ENCODE measurements at regions not wholly inside any gene's neighbourhood (a gene's known extent, or its start where the extent isn't known, plus 50 kb on each side); places are given as distances from the start of the nearest gene placed in this dataset.

- no peak for DNase-seq (ENCODE audit: low spot score)
- Histone ChIP-seq H3K36me3 (ENCODE audit: insufficient read depth, low read length, poor library complexity, severe bottlenecking) (no peaks in the 10 kb centered on the region), H3K4me3 (ENCODE audit: low read depth, low read length, poor library complexity, severe bottlenecking) (no peak overlapping the region), H3K9me3 (ENCODE audit: low read depth, low read length, poor library complexity, severe bottlenecking) (no peaks in the 10 kb centered on the region), H3K27ac (ENCODE audit: low read depth, low read length, poor library complexity, severe bottlenecking) (no peak overlapping the region), H3K4me1 (ENCODE audit: insufficient read depth, low read length, poor library complexity, severe bottlenecking) (no peaks in the 10 kb centered on the region), H3K27me3 (replicated peaks; ENCODE audit: insufficient read depth, low read depth, low read length, poor library complexity) (peaks cover 21% of the 10 kb centered on the region)
- CTCF ChIA-PET = no interaction called here
- intact Hi-C loops (cut with micrococcal nuclease; ENCODE audit: unreplicated experiment) = no loop called here
- no peak for TF ChIP-seq EZH2 (IDR thresholded peaks at IDR 0.05; ENCODE audit: borderline replicate concordance, low read depth, low read length, poor library complexity, severe bottlenecking)
- TF ChIP-seq, protein P1, sequence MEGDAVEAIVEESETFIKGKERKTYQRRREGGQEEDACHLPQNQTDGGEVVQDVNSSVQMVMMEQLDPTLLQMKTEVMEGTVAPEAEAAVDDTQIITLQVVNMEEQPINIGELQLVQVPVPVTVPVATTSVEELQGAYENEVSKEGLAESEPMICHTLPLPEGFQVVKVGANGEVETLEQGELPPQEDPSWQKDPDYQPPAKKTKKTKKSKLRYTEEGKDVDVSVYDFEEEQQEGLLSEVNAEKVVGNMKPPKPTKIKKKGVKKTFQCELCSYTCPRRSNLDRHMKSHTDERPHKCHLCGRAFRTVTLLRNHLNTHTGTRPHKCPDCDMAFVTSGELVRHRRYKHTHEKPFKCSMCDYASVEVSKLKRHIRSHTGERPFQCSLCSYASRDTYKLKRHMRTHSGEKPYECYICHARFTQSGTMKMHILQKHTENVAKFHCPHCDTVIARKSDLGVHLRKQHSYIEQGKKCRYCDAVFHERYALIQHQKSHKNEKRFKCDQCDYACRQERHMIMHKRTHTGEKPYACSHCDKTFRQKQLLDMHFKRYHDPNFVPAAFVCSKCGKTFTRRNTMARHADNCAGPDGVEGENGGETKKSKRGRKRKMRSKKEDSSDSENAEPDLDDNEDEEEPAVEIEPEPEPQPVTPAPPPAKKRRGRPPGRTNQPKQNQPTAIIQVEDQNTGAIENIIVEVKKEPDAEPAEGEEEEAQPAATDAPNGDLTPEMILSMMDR (conservative IDR thresholded peaks at IDR 0.05; ENCODE audit: low read depth, low read length) = no peak
- no TSS peak for BruUV-seq (replicated peaks)
- POLR2A ChIA-PET (ENCODE audit: low non-redundant PET) = no interaction called here
Observed at GRCh38 chr10:130401860-130402765, 265.9 kb downstream of the GLRX3 start.

GRCh38 chr10:130403153-130404075 is 267.2 kb downstream of the GLRX3 start:
- CTCF ChIA-PET = no interaction called here
- no peaks in the 10 kb centered on the region for H3K9me3 ChIP-seq (ENCODE audit: low read depth, low read length, poor library complexity, severe bottlenecking)
- H3K27me3 ChIP-seq (replicated peaks; ENCODE audit: insufficient read depth, low read depth, low read length, poor library complexity) = peaks cover 21% of the 10 kb centered on the region
- no peaks in the 10 kb centered on the region for H3K4me1 ChIP-seq (ENCODE audit: insufficient read depth, low read length, poor library complexity, severe bottlenecking)
- no peaks in the 10 kb centered on the region for H3K36me3 ChIP-seq (ENCODE audit: insufficient read depth, low read length, poor library complexity, severe bottlenecking)
- no TSS peak for BruUV-seq (replicated peaks)
- POLR2A ChIA-PET (ENCODE audit: low non-redundant PET) = no interaction called here
- TF ChIP-seq EZH2 (IDR thresholded peaks at IDR 0.05; ENCODE audit: borderline replicate concordance, low read depth, low read length, poor library complexity, severe bottlenecking) = no peak
- TF ChIP-seq, protein P1 (conservative IDR thresholded peaks at IDR 0.05; ENCODE audit: low read depth, low read length) = no peak
- intact Hi-C loops (cut with micrococcal nuclease; ENCODE audit: unreplicated experiment) = no loop called here
- DNase-seq (ENCODE audit: low spot score) = no peak
- H3K27ac ChIP-seq (ENCODE audit: low read depth, low read length, poor library complexity, severe bottlenecking) = no peak overlapping the region
- no peak overlapping the region for H3K4me3 ChIP-seq (ENCODE audit: low read depth, low read length, poor library complexity, severe bottlenecking)

DNA sequence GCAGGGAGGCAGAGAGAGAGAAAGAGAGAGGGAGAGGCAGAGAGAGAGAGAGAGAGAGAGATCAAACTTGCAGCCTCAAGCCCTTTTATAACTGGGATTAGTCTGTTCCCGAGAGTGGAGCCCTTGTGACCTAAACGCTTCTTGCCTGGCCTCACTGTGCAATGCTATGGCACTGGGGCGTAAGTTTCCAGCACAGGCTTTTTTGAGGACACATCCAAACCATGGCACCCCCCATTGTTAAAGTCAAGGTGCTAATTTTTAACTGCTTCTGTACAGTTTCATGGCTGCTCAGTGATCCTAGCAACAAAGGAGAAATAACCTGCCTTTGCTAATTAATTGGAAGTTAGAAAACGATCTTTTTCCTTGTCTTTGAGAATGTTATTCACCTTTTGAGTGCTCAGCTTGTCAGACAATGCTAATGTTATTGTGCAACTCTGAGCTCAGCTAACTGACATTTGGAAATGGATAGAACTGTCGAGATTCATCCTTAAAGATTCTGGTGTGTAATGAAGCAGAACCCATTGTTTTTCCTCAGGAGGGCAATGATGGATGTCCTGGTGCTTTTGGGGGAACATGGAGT is 268.4 kb downstream of the GLRX3 start:
- no peak for DNase-seq (ENCODE audit: low spot score)
- POLR2A ChIA-PET (ENCODE audit: low non-redundant PET) = no interaction called here
- intact Hi-C loops (cut with micrococcal nuclease; ENCODE audit: unreplicated experiment) = no loop called here
- Histone ChIP-seq H3K4me1 (ENCODE audit: insufficient read depth, low read length, poor library complexity, severe bottlenecking) (no peaks in the 10 kb centered on the region), H3K9me3 (ENCODE audit: low read depth, low read length, poor library complexity, severe bottlenecking) (no peaks in the 10 kb centered on the region), H3K27ac (ENCODE audit: low read depth, low read length, poor library complexity, severe bottlenecking) (no peak overlapping the region), H3K36me3 (ENCODE audit: insufficient read depth, low read length, poor library complexity, severe bottlenecking) (no peaks in the 10 kb centered on the region), H3K27me3 (replicated peaks; ENCODE audit: insufficient read depth, low read depth, low read length, poor library complexity) (peaks cover 21% of the 10 kb centered on the region), H3K4me3 (ENCODE audit: low read depth, low read length, poor library complexity, severe bottlenecking) (no peak overlapping the region)
- CTCF ChIA-PET = no interaction called here
- BruUV-seq (replicated peaks) = no TSS peak
- TF ChIP-seq, protein P1 (conservative IDR thresholded peaks at IDR 0.05; ENCODE audit: low read depth, low read length) = no peak
- TF ChIP-seq EZH2 (IDR thresholded peaks at IDR 0.05; ENCODE audit: borderline replicate concordance, low read depth, low read length, poor library complexity, severe bottlenecking) = no peak

All from A673 (cell line).